ENCODE measurements at regions not wholly inside any gene's neighbourhood (a gene's known extent, or its start where the extent isn't known, plus 50 kb on each side); places are given as distances from the start of the nearest gene placed in this dataset.

- Histone ChIP-seq H3K27ac (ENCODE audit: low read depth, low read length) (no peak overlapping the region), H3K4me1 (ENCODE audit: control insufficient read depth, insufficient read depth, low read length) (no peaks in the 10 kb centered on the region), H3K4me3 (ENCODE audit: low read length) (no peak overlapping the region), H3K9ac (ENCODE audit: low read length) (no peak overlapping the region), H3K27me3 (ENCODE audit: control insufficient read depth, insufficient read depth, low read length) (no peaks in the 10 kb centered on the region), H3K36me3 (ENCODE audit: control insufficient read depth, insufficient read depth, low read length) (no peaks in the 10 kb centered on the region)
Measured at GRCh38 chr20:48158014-48158413, 372.7 kb upstream of the SULF2 start.

DNA sequence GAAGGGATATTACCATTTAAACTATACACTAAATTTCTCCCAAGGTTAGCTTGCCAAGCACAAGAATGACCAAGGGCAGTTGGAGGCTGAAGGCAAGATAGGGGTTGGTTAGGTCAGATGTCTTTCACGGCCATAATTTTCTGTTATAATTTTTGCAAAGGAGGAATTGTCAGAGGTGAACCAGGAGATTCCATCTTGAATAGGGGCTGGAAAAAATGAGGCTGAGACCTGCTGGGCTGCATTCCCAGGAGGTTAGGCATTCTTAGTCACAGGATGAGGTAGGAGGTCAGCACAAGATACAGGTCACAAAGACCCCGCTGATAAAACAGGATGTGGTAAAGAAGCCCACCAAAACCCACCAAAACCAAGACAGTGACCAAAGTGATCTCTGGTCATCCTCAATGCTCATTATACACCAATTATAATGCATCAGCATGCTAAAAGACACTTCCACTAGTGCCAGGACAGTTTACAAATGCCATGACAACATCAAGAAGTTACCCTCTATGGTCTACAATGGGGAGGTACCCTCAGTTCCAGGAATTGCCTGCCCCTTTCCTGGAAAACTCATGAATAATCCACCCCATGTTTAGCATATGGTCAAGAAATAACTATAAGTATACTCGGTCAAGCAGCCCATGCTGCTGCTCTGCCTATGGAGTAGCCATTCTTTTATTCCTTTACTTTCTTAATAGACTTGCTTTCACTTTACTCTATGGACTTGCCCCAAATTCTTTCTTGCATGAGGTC, 371.8 kb upstream of the SULF2 start:
- H3K4me1 ChIP-seq (ENCODE audit: control insufficient read depth, insufficient read depth, low read length) = no peaks in the 10 kb centered on the region
- no peaks in the 10 kb centered on the region for H3K27me3 ChIP-seq (ENCODE audit: control insufficient read depth, insufficient read depth, low read length)
- H3K36me3 ChIP-seq (ENCODE audit: control insufficient read depth, insufficient read depth, low read length) = no peaks in the 10 kb centered on the region
- H3K9ac ChIP-seq (ENCODE audit: low read length) = no peak overlapping the region
- H3K27ac ChIP-seq (ENCODE audit: low read depth, low read length) = no peak overlapping the region
- no peak overlapping the region for H3K4me3 ChIP-seq (ENCODE audit: low read length)

GRCh38 chr20:48156521-48156920, 371.2 kb upstream of the SULF2 start:
- Histone ChIP-seq H3K36me3 (ENCODE audit: control insufficient read depth, insufficient read depth, low read length) (no peaks in the 10 kb centered on the region), H3K4me1 (ENCODE audit: control insufficient read depth, insufficient read depth, low read length) (no peaks in the 10 kb centered on the region), H3K27ac (ENCODE audit: low read depth, low read length) (no peak overlapping the region), H3K4me3 (ENCODE audit: low read length) (no peak overlapping the region), H3K27me3 (ENCODE audit: control insufficient read depth, insufficient read depth, low read length) (no peaks in the 10 kb centered on the region), H3K9ac (ENCODE audit: low read length) (no peak overlapping the region)

DNA sequence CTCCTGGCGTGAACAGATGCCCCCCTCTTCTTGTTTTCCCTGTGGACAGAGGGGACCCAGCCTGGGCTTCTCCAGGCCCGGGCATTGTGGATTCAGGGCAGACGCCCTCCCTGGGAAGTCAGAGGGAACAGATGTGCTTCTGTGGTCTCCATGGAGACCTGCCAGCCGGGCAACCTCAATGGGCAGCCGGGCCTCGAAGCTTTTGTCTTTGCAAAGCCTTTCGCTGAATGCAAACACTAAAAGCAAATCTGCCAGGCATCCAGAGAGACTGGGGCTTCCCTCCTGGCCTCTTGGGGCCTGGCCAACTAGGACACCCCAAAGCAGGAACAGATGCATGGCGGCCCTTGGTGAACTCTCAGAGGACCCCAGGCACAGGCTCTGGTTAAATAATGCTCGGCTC, 370.0 kb upstream of the SULF2 start:
- Histone ChIP-seq H3K4me3 (ENCODE audit: low read length) (no peak overlapping the region), H3K27me3 (ENCODE audit: control insufficient read depth, insufficient read depth, low read length) (no peaks in the 10 kb centered on the region), H3K9ac (ENCODE audit: low read length) (no peak overlapping the region), H3K27ac (ENCODE audit: low read depth, low read length) (no peak overlapping the region), H3K36me3 (ENCODE audit: control insufficient read depth, insufficient read depth, low read length) (no peaks in the 10 kb centered on the region), H3K4me1 (ENCODE audit: control insufficient read depth, insufficient read depth, low read length) (no peaks in the 10 kb centered on the region)

GRCh38 chr20:48154040-48154765, 368.9 kb upstream of the SULF2 start:
- H3K9ac ChIP-seq (ENCODE audit: low read length) = no peak overlapping the region
- no peaks in the 10 kb centered on the region for H3K27me3 ChIP-seq (ENCODE audit: control insufficient read depth, insufficient read depth, low read length)
- no peak overlapping the region for H3K4me3 ChIP-seq (ENCODE audit: low read length)

GRCh38 chr20:48153523-48153922, 368.2 kb upstream of the SULF2 start:
- no peaks in the 10 kb centered on the region for H3K36me3 ChIP-seq (ENCODE audit: control insufficient read depth, insufficient read depth, low read length)
- no peak overlapping the region for H3K4me3 ChIP-seq (ENCODE audit: low read length)
- H3K9ac ChIP-seq (ENCODE audit: low read length) = no peak overlapping the region
- H3K4me1 ChIP-seq (ENCODE audit: control insufficient read depth, insufficient read depth, low read length) = no peaks in the 10 kb centered on the region
- H3K27ac ChIP-seq (ENCODE audit: low read depth, low read length) = no peak overlapping the region
- no peaks in the 10 kb centered on the region for H3K27me3 ChIP-seq (ENCODE audit: control insufficient read depth, insufficient read depth, low read length)

More at GRCh38 chr20:48154040-48154765, 368.9 kb upstream of the SULF2 start:
- Histone ChIP-seq H3K36me3 (ENCODE audit: control insufficient read depth, insufficient read depth, low read length) (no peaks in the 10 kb centered on the region), H3K27ac (ENCODE audit: low read depth, low read length) (no peak overlapping the region), H3K4me1 (ENCODE audit: control insufficient read depth, insufficient read depth, low read length) (no peaks in the 10 kb centered on the region)

DNA sequence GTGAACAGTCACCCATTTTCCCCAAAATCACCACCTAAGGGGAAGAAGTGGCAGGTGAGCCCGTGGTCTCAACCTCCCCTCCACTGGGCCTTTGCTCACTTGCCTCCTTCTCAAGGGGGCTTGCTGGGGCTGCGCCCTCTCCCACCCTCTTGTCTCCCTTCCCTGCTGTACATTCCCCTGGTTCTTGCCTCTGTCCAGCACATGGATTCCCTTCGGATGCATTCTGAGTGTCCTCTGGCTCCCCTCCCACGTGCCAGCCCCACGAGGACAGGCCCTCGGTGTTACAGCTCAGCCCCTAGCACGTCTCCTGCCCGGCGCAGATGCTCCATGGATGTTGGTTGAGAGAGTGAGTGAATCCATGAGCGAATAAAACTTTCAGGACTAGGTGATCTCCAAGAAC, 367.8 kb upstream of the SULF2 start:
- Histone ChIP-seq H3K9ac (ENCODE audit: low read length) (no peak overlapping the region), H3K27me3 (ENCODE audit: control insufficient read depth, insufficient read depth, low read length) (no peaks in the 10 kb centered on the region), H3K4me3 (ENCODE audit: low read length) (no peak overlapping the region), H3K36me3 (ENCODE audit: control insufficient read depth, insufficient read depth, low read length) (no peaks in the 10 kb centered on the region), H3K27ac (ENCODE audit: low read depth, low read length) (no peak overlapping the region), H3K4me1 (ENCODE audit: control insufficient read depth, insufficient read depth, low read length) (no peaks in the 10 kb centered on the region)

DNA sequence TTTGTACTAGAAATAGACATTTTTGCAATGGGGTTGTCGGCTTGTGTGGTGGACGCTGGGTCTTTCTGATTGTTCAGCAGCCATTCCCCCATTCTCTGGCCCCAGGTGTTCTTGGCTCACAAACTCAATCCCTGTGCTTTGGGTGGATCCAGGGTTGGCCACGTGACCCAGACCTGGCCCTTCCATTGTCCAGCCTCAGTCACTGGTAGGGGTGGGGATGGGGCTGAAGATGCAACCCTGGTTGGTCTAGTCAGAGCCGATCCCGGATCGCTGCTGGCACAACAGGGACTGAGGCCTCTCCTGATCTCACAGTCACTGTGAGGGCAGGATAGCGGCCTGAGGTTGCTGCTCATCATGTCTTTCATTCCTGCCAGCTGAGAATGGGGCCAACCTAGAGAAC, 365.3 kb upstream of the SULF2 start:
- Histone ChIP-seq H3K4me1 (ENCODE audit: control insufficient read depth, insufficient read depth, low read length) (no peaks in the 10 kb centered on the region), H3K4me3 (ENCODE audit: low read length) (no peak overlapping the region), H3K27me3 (ENCODE audit: control insufficient read depth, insufficient read depth, low read length) (no peaks in the 10 kb centered on the region), H3K27ac (ENCODE audit: low read depth, low read length) (no peak overlapping the region), H3K9ac (ENCODE audit: low read length) (no peak overlapping the region), H3K36me3 (ENCODE audit: control insufficient read depth, insufficient read depth, low read length) (no peaks in the 10 kb centered on the region)

- H3K9ac ChIP-seq (ENCODE audit: low read length) = no peak overlapping the region
- H3K4me3 ChIP-seq (ENCODE audit: low read length) = no peak overlapping the region
- no peaks in the 10 kb centered on the region for H3K4me1 ChIP-seq (ENCODE audit: control insufficient read depth, insufficient read depth, low read length)
- no peak overlapping the region for H3K27ac ChIP-seq (ENCODE audit: low read depth, low read length)
- no peaks in the 10 kb centered on the region for H3K27me3 ChIP-seq (ENCODE audit: control insufficient read depth, insufficient read depth, low read length)
- H3K36me3 ChIP-seq (ENCODE audit: control insufficient read depth, insufficient read depth, low read length) = no peaks in the 10 kb centered on the region
Measured at GRCh38 chr20:48149902-48150301, 364.6 kb upstream of the SULF2 start.

DNA sequence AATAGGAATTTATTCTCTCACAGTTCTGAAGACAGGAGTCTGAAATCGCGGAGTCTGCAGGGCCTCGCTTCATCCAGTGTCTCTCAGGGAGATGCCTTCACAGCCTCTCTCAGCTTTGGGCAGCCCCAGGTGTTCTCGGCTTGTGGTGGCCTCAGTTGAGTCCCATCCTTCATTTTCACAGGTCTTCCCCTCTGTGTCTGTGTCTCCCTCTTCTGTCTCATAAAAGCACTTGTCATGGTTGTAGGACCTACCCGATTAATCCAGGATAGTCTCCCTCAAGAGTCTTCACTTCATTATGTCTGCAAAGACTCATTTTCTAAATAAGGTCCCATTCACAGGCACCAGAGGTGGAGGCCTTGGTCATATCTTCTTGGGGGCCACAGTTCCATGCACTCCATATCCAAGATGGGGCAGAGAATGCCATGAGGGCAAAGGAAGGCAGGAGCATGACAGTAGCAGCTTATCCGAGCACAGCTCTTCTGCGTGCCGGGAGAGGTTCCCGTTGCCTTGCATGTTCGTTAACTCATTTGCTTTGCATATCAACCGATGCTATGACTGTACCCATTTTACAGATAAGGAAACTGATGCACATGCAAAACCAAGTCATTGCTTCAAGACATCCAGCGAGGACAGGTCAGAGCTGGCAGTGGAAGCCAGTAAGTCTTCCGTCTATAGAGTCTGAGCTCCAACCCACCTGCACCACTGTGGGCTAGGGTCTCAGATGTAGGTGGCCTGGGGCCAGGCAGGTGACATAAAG, 363.8 kb upstream of the SULF2 start:
- no peaks in the 10 kb centered on the region for H3K27me3 ChIP-seq (ENCODE audit: control insufficient read depth, insufficient read depth, low read length)
- H3K9ac ChIP-seq (ENCODE audit: low read length) = no peak overlapping the region
- no peak overlapping the region for H3K4me3 ChIP-seq (ENCODE audit: low read length)
- H3K27ac ChIP-seq (ENCODE audit: low read depth, low read length) = no peak overlapping the region
- H3K4me1 ChIP-seq (ENCODE audit: control insufficient read depth, insufficient read depth, low read length) = no peaks in the 10 kb centered on the region
- no peaks in the 10 kb centered on the region for H3K36me3 ChIP-seq (ENCODE audit: control insufficient read depth, insufficient read depth, low read length)

DNA sequence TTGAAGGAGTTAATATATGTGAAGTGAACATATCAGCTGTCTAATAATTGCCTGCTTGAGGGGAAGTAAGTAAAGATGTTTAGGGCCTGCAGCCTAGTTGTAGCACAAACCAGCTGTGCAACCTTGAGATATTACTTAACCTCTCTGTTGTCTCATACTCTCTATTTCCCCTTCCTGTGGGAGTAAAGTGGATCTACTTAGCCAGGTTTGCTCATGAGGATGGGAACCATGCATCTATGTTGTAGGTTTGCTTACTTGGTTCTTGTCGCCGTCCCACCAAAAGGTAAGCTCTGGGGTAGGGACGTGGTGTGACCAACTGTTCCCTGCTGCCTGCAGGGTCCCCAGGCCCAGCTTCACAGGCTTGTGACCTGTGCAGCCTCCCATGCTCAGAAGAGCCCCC, 362.7 kb upstream of the SULF2 start:
- Histone ChIP-seq H3K27me3 (ENCODE audit: control insufficient read depth, insufficient read depth, low read length) (no peaks in the 10 kb centered on the region), H3K9ac (ENCODE audit: low read length) (no peak overlapping the region), H3K27ac (ENCODE audit: low read depth, low read length) (no peak overlapping the region), H3K4me1 (ENCODE audit: control insufficient read depth, insufficient read depth, low read length) (no peaks in the 10 kb centered on the region), H3K4me3 (ENCODE audit: low read length) (no peak overlapping the region), H3K36me3 (ENCODE audit: control insufficient read depth, insufficient read depth, low read length) (no peaks in the 10 kb centered on the region)

DNA sequence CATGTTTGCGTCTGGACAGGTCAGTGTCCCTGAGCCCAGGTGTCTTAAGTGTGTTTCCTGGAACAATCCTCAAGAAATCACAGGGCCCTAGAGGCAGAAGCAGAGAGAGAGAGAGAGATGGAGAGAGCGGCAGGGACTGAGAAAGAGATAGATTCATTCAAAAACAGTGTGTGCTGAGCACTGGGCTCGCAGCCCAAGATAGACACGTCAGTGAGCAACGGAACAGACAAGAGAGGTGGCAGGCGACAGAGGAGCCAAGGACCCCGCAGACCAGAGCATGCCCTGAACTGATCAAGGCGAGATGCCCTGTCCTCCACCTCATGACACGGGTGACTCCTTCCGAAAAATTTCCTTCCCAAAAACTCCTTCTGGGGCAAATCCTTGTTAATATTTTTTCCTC, 362.0 kb upstream of the SULF2 start:
- Histone ChIP-seq H3K4me1 (ENCODE audit: control insufficient read depth, insufficient read depth, low read length) (no peaks in the 10 kb centered on the region), H3K36me3 (ENCODE audit: control insufficient read depth, insufficient read depth, low read length) (no peaks in the 10 kb centered on the region), H3K9ac (ENCODE audit: low read length) (no peak overlapping the region), H3K4me3 (ENCODE audit: low read length) (no peak overlapping the region), H3K27ac (ENCODE audit: low read depth, low read length) (no peak overlapping the region), H3K27me3 (ENCODE audit: control insufficient read depth, insufficient read depth, low read length) (no peaks in the 10 kb centered on the region)
